GM13977 (cell line): ENCODE measurements at regions not wholly inside any gene's neighbourhood (a gene's known extent, or its start where the extent isn't known, plus 50 kb on each side); places are given as distances from the start of the nearest gene placed in this dataset.

Experiments used
- DNase-seq: peaks from one replicate; pipeline ENCODE4 v3.0.0; 2012; ENCODE audit warnings: low spot score
- CTCF ChIP-seq: IDR thresholded peaks from 2 replicates; pipeline ENCODE4 v1.5.1; 2012; ENCODE audit warnings: mild to moderate bottlenecking, control low read depth; ENCODE audit not compliant: insufficient read depth; ENCODE audit errors: extremely low read depth, missing control alignments
- in situ Hi-C: fragments of 300-500 bp; cut with MboI; formaldehyde crosslinking; loops from one replicate; pipeline ENCODE4 v1.12.0; 2022; ENCODE audit warnings: low sequenced_read_pairs, low pct_unique_long_range_greater_than_20kb, mixed read lengths, inconsistent platforms; ENCODE audit not compliant: unreplicated experiment

GRCh38 chr18:61731693-61732376 lies 161.0 kb downstream of the RNF152 start:
- no peak for DNase-seq
- no peak for TF ChIP-seq CTCF

GRCh38 chr18:61731178-61731577 lies 161.6 kb downstream of the RNF152 start:
- in situ Hi-C loops = no loop called here
- no peak for DNase-seq
- TF ChIP-seq CTCF = no peak

More at GRCh38 chr18:61731693-61732376, 161.0 kb downstream of the RNF152 start:
- in situ Hi-C loops = no loop called here

GRCh38 chr18:61729322-61729721 lies 163.5 kb downstream of the RNF152 start:
- no peak for DNase-seq
- TF ChIP-seq CTCF = no peak
- in situ Hi-C loops = no loop called here

- DNase-seq = no peak
- in situ Hi-C loops = no loop called here
- no peak for TF ChIP-seq CTCF
These were observed 165.3 kb downstream of the RNF152 start for GRCh38 chr18:61727241-61728193.

GRCh38 chr18:61724532-61724931 lies 168.3 kb downstream of the RNF152 start:
- in situ Hi-C loops = no loop called here

More at GRCh38 chr18:61724532-61724931, 168.3 kb downstream of the RNF152 start:
- DNase-seq = no peak
- TF ChIP-seq CTCF = no peak
